ENCODE measurements at regions not wholly inside any gene's neighbourhood (a gene's known extent, or its start where the extent isn't known, plus 50 kb on each side); places are given as distances from the start of the nearest gene placed in this dataset.

- TF ChIP-seq EZH2phosphoT487 (IDR thresholded peaks at IDR 0.05; ENCODE audit: borderline replicate concordance, low read depth) (no peak), NRF1 (IDR thresholded peaks at IDR 0.05; ENCODE audit: low read depth, low read length) (no peak), MEF2A (IDR thresholded peaks at IDR 0.05; ENCODE audit: borderline replicate concordance, low read depth) (no peak), CTCF (IDR thresholded peaks at IDR 0.05) (no peak), FOXM1 (IDR thresholded peaks at IDR 0.05; ENCODE audit: low read depth) (no peak), POLR2AphosphoS5 (IDR thresholded peaks at IDR 0.05; ENCODE audit: low read depth, low read length) (no peak), SMC3 (IDR thresholded peaks at IDR 0.05; ENCODE audit: low read depth, low read length) (no peak)
Measured at GRCh38 chr5:174807471-174807870, 83.1 kb downstream of the MSX2 start.

Data from SK-N-SH (cell line).